ENCODE measurements at regions not wholly inside any gene's neighbourhood (a gene's known extent, or its start where the extent isn't known, plus 50 kb on each side); places are given as distances from the start of the nearest gene placed in this dataset.

GRCh38 chr6:16842676-16843075, 81.4 kb upstream of the ATXN1 start:
- no peak for TF ChIP-seq CTCF (IDR thresholded peaks at IDR 0.05)
- no peak for TF ChIP-seq EZH2phosphoT487 (IDR thresholded peaks at IDR 0.05; ENCODE audit: borderline replicate concordance, low read depth)
- TF ChIP-seq EP300 (IDR thresholded peaks at IDR 0.05; ENCODE audit: borderline replicate concordance in 1 of 2, low read depth in 1 of 2, low read length in 1 of 2): no peak
- no peak for TF ChIP-seq RFX5 (IDR thresholded peaks at IDR 0.05; ENCODE audit: low read length)
- TF ChIP-seq MAX (IDR thresholded peaks at IDR 0.05; ENCODE audit: low read depth): no peak
- TF ChIP-seq RAD21 (IDR thresholded peaks at IDR 0.05; ENCODE audit: low read length): no peak
- TF ChIP-seq ZBTB33 (IDR thresholded peaks at IDR 0.05; ENCODE audit: borderline replicate concordance, low read depth): no peak
- TF ChIP-seq GABPA (IDR thresholded peaks at IDR 0.05; ENCODE audit: low read depth): no peak
- TF ChIP-seq JUND (IDR thresholded peaks at IDR 0.05): no peak
- TF ChIP-seq FOXM1 (IDR thresholded peaks at IDR 0.05; ENCODE audit: low read depth): no peak
- TF ChIP-seq RCOR1 (IDR thresholded peaks at IDR 0.05; ENCODE audit: low read length): no peak
- no peak for TF ChIP-seq FOSL2 (IDR thresholded peaks at IDR 0.05; ENCODE audit: borderline replicate concordance, low read depth)
- TF ChIP-seq FOXJ3 (CRISPR knock-in tag; IDR thresholded peaks at IDR 0.05): no peak
